ENCODE measurements at regions not wholly inside any gene's neighbourhood (a gene's known extent, or its start where the extent isn't known, plus 50 kb on each side); places are given as distances from the start of the nearest gene placed in this dataset.

- FAIRE-seq (no peak), DNase-seq (ENCODE audit: low spot score) (no peak)
These were observed 544.1 kb downstream of the EPHA5 start for GRCh38 chr4:65126200-65126599.

GRCh38 chr4:65120287-65120686 lies 550.0 kb downstream of the EPHA5 start:
- no peak for DNase-seq (ENCODE audit: low spot score)
- FAIRE-seq: no peak

GRCh38 chr4:65102419-65102818 lies 567.9 kb downstream of the EPHA5 start:
- FAIRE-seq (no peak), DNase-seq (ENCODE audit: low spot score) (no peak)

- FAIRE-seq (no peak), DNase-seq (ENCODE audit: low spot score) (no peak)
These were observed 573.7 kb downstream of the EPHA5 start for GRCh38 chr4:65096630-65097029.

GRCh38 chr4:65089666-65090065 lies 580.6 kb downstream of the EPHA5 start:
- FAIRE-seq: no peak
- no peak for DNase-seq (ENCODE audit: low spot score)

- FAIRE-seq (no peak), DNase-seq (ENCODE audit: low spot score) (no peak)
These were observed 587.2 kb downstream of the EPHA5 start for GRCh38 chr4:65083076-65083475.

GRCh38 chr4:65071564-65071963 lies 598.7 kb downstream of the EPHA5 start:
- no peak for DNase-seq (ENCODE audit: low spot score)
- no peak for FAIRE-seq

GRCh38 chr4:65069177-65069576 lies 601.1 kb downstream of the EPHA5 start:
- DNase-seq (ENCODE audit: low spot score) (no peak), FAIRE-seq (no peak)

GRCh38 chr4:65066106-65066505 lies 604.2 kb downstream of the EPHA5 start:
- FAIRE-seq (no peak), DNase-seq (ENCODE audit: low spot score) (no peak)

GRCh38 chr4:65063601-65064000 lies 606.7 kb downstream of the EPHA5 start:
- no peak for FAIRE-seq
- DNase-seq (ENCODE audit: low spot score): no peak

- DNase-seq (ENCODE audit: low spot score) (no peak), FAIRE-seq (no peak)
These were observed 619.5 kb downstream of the EPHA5 start for GRCh38 chr4:65050786-65051185.

GRCh38 chr4:65046192-65047133 lies 623.8 kb downstream of the EPHA5 start:
- DNase-seq (ENCODE audit: low spot score) (peak; percentile 44), FAIRE-seq (peak; percentile 77)

GRCh38 chr4:65033899-65034298 lies 624.6 kb upstream of the TECRL start:
- DNase-seq (ENCODE audit: low spot score): no peak
- no peak for FAIRE-seq

GRCh38 chr4:65028592-65028991 lies 619.3 kb upstream of the TECRL start:
- DNase-seq (ENCODE audit: low spot score) (no peak), FAIRE-seq (no peak)

- FAIRE-seq (no peak), DNase-seq (ENCODE audit: low spot score) (no peak)
These were observed 614.8 kb upstream of the TECRL start for GRCh38 chr4:65023883-65024670.

GRCh38 chr4:65023081-65023480 lies 613.8 kb upstream of the TECRL start:
- no peak for FAIRE-seq
- no peak for DNase-seq (ENCODE audit: low spot score)

GRCh38 chr4:65021737-65022136 lies 612.5 kb upstream of the TECRL start:
- FAIRE-seq: no peak
- DNase-seq (ENCODE audit: low spot score): no peak

- DNase-seq (ENCODE audit: low spot score) (no peak), FAIRE-seq (no peak)
These were observed 611.9 kb upstream of the TECRL start for GRCh38 chr4:65021149-65021548.

- no peak for DNase-seq (ENCODE audit: low spot score)
- no peak for FAIRE-seq
These were observed 610.5 kb upstream of the TECRL start for GRCh38 chr4:65019775-65020174.

GRCh38 chr4:65018313-65018712 lies 609.1 kb upstream of the TECRL start:
- no peak for FAIRE-seq
- DNase-seq (ENCODE audit: low spot score): no peak

- FAIRE-seq: no peak
- DNase-seq (ENCODE audit: low spot score): no peak
These were observed 604.8 kb upstream of the TECRL start for GRCh38 chr4:65014078-65014477.

GRCh38 chr4:65007841-65008439 lies 598.7 kb upstream of the TECRL start:
- DNase-seq (ENCODE audit: low spot score) (peak; percentile 54), FAIRE-seq (no peak)

Measured in urothelium cell line (cell line).